IPS DF 19.7 (cell line): ENCODE measurements at regions not wholly inside any gene's neighbourhood (a gene's known extent, or its start where the extent isn't known, plus 50 kb on each side); places are given as distances from the start of the nearest gene placed in this dataset.
"Not testable (repeated sequence)": the region's sequence is repeated elsewhere in the genome, so short reads cannot be mapped to it uniquely, and the experiment has no call there.

Experiments used
- DNase-seq: peaks from one replicate; pipeline ENCODE4 v3.0.0-alpha.2; 2013; ENCODE audit warnings: low read depth, low spot score

- DNase-seq, result not testable (repeated sequence)
Observed at GRCh38 chr12:131541512-131541911, 169.4 kb upstream of the SFSWAP start.

GRCh38 chr12:131542351-131542750 is 168.5 kb upstream of the SFSWAP start:
- DNase-seq, result no peak

DNA sequence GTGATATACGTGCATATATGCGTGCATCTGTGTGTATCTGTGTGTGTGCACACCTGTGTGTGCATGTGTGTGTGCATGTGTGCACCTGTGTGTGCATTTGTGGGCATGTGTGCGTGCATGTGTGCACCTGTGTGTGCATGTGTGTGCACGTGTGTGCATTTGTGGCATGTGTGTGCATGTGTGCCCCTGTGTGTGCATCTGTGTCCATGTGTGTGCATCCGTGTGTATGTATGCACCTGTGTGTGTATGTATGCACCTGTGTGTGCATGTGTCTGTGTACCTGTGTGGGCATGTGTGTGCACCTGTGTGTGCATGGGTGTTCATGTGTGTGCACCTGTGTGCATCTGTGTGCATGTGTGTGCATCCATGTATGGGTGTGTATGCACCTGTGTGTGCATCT is 167.8 kb upstream of the SFSWAP start:
- no peak for DNase-seq

- DNase-seq, result no peak
Observed at GRCh38 chr12:131547555-131547954, 163.3 kb upstream of the SFSWAP start.

GRCh38 chr12:131550121-131550520 is 160.8 kb upstream of the SFSWAP start:
- DNase-seq, result no peak

DNA sequence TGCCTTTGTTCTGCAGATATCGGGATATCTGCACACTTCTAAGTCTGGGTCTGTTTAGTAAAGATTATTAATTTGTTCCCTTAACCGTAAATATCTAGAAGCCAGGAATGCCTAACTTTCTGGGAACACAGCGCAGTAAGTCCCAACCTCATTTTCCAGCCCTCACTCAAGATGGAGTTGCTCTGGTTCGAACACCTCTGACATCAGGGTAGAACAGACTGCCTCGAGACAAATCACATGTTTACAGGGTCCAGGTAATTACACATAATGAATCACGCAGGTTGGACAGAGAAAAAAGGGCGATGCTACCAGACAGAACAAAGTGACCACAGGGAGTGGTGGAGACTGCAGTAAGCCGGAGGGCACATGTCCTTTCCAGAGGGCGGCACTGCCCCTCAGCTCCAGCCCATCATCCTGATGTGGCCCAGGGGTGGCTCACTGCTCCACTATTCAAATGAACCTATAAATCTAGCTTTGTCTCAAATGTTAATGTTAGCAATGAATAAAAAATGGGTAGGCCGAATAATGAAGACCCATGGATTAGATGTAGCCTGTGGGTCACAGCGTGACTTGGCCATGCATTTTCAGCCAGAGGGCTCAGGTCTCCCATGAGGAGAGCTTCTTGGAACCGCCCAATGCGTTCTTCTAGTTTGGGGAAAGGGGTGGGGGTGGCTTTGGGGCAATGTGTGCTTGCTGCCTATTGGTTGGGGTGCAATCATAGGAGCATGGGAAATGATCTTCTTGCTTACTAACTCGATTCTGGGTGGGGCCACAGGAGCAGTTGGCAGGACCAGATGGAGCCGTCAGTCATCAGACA is 159.0 kb upstream of the SFSWAP start:
- no peak for DNase-seq

DNA sequence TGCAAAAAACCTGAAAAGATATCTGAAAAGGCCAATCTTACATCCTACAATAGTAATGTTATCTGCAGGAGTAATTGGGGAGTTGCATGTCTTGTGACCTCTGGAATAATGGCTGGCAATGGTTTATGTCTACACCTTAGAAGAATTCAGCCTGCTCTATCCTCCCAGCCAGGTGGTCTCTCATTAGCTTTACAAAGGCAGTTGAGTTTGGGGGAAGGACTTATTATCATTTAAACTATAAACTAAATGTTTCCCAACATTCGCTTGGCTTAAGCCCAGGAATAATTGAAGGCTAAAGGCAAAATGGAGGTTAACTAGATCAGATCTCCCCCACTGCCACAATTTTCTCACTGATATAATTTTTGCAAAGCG is 158.4 kb upstream of the SFSWAP start:
- peak; percentile 20 for DNase-seq

- DNase-seq, result no peak
Observed at GRCh38 chr12:131553096-131553777, 157.7 kb upstream of the SFSWAP start.

GRCh38 chr12:131555197-131555846 is 155.6 kb upstream of the SFSWAP start:
- no peak for DNase-seq

DNA sequence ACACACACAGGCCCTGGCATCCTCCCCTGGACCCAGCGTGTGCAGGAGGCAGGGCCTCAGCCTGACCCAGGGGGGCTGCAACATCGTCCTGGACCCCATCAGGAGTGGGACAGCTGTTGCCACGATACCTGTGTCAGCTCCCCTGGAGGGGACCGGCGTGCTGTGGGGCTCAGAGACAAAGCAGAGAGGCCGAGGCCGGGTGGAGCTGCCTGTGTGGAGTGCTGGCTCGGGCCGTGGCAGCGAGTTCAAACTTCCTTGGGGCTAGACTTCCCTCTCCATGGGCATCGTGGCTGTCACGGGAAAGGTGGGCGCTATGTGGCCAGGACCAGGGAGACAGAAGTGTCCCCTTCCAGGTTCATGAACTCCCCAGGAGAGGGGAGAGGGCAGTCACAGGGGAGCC is 155.0 kb upstream of the SFSWAP start:
- no peak for DNase-seq

DNA sequence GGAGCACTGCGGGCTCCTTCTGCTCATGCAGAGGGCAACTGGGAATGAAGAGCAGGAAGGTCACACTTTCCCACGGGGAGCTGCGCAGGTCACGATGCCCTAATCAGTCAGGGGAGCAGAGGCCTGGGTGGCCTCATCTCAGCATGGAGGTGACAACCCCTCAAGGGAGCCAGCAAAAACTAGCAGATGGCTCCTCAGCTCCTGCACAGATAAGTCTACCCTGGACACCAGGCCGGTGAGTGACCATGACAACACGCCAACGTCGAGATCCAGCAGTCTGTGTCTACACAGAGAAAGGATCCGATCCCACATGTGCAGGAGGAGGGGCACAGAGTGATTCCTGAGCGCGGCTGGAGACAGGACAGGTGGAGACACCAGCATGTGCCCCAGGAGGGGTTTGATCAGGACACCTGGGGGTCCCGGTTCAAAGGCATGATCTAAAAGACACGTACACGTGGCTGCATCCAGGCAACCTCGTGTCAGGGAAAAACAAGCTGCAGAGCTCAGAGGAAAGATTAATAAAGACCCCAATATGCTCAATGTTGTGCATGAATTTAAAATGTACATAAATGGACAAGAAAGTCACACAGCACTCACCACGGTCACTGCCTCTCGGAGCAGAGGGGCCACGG is 153.7 kb upstream of the SFSWAP start:
- no peak for DNase-seq

DNA sequence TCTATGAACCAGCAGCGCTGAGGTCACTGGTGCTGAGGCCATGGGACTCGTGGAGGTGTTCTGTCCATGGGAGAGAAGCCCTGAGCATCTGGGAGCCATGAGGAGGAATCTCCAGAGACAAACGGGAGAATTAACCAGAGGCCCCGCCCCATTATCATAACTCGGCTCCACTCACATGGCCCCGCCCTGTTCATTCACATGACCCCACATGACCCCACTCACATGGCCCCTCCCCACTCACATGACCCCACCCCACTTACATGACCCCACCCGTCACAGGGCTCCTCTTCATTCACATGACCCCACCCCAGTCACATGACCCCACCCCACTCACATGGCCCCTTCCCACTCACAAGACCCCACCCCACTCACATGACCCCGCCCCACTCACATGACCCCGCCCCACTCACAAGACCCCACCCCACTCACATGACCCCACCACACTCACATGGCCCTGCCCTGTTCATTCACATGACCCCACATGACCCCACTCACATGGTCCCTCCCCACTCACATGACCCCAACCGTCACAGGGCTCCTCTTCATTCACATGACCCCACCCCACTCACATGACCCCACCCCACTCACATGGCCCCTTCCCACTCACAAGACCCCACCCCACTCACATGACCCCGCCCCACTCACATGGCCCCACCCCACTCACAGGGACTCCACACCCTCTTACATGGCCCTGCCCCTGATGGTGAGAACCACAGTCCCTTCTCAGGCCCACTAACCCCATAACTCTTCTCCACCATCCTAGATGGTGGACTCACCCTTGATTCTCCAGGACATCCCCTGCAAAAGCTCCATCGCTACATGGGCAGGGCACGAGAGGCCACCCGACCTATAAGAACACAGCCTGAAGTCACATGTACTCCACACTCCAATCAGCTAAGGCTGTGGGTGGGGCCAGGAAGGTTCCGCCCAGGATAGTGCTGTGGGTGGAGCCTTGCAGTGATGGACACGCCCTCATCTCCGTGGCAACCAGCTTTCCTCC is 151.1 kb upstream of the SFSWAP start:
- no peak for DNase-seq

DNA sequence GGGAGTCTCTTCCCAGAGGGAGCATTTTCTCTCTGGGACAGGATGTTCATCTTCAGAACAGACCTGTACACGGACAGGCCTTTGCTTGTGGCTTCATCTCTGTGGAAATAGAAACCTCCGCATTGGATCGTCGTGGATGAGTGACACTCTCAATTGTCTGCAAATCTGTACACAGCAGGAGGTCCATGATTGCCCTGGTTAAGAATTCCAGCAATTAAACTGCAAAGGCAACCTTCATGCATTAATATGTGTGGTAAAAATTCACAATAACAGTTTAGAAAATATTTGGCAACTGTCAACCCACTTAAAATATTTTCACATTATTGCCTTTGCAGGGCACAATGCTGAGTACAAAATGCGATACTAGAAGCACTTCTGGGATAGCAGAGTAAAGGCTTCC is 149.8 kb upstream of the SFSWAP start:
- DNase-seq, result no peak

DNA sequence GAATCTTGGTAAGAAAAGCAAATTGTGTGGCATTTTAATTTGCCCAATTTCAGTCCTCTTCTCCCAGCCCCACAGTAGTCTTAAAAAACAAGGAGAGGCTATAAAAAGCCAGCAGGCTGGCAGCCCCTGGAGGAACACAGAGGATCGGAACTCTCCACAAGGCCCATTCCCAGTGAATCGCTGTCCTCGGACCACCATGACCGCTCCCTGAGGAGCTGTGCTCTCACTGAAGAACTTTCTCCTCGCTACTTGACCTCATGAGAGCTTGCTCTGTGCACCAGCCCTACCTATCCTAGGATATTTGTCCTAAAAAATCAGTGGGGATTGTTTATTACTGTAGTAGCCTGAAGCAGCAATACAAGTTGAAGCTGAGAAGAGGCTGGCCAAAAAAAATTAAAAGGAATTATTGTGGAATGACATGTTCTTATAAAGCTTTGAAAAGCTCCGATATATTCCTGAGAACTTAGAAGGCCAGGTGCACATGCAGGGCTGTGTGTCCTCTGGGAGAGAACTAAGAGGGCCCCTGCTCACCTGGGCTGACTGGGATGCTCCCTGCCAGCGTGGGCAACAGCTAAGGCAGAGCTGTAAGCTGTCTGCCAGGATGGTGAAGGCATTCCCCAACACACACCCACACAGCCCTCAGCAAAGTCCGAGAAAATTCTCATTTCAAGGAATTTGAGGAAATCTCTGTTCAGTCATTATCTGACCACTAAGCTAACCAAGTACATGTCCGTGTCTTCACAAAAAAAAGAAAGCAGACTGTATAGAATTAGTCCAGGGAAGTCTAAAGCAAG is 148.8 kb upstream of the SFSWAP start:
- DNase-seq, result no peak

- DNase-seq, result not testable (repeated sequence)
Observed at GRCh38 chr12:131564138-131564727, 146.7 kb upstream of the SFSWAP start.

DNA sequence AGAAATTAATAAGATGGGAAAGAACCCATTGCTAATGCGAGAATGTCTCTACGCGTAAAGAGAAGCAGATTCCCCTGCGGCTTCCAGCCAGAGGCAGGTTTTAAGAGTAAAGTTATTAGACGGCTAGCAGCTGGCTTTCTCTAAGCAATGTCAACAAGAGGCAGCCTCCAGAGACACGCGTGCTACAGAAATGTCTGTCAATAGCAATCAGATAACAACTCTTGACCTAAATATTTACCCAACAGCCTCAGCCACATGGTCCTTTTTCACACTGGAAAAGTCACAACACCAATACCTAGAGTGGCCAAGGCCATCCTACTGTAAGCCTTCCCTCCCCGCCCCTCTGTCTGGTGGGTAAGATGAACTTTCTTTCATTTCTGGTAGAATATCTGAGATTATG is 146.0 kb upstream of the SFSWAP start:
- no peak for DNase-seq

DNA sequence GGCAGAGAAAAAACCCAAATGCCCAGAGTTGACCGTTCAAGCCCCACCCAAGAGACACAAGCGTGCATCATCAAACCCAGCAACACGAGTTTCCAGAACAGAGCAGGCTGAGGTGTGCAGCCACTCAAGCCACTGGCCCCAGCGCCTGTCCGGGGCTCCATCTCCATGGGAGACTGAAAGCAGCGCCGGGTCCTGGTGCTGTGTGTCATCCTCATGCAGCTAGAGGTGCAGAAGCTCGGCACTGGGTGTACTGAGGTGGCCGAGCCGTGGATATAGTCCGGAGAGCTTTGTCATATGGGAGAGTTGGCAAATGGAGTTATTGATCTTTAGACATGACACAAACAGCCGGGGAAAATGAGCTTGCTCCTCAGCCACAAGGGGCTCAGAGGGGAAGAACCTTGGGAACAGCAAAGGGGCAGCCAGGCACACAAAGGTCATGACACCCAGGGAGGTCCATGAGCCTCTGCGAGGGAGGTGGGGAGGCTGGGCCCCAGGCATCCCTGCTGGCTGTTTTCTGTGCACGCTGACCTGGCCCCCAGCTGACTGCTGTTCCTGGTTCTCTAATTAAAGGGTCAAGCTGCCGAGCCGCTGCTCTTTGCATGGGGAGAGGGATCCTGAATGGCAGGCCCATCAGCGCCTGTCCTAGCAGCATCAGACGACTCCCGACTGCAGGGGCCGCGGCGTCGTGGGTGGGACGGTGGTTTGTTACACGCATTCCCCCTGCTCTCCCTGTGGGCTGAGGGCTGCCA is 145.4 kb upstream of the SFSWAP start:
- DNase-seq, result no peak

DNA sequence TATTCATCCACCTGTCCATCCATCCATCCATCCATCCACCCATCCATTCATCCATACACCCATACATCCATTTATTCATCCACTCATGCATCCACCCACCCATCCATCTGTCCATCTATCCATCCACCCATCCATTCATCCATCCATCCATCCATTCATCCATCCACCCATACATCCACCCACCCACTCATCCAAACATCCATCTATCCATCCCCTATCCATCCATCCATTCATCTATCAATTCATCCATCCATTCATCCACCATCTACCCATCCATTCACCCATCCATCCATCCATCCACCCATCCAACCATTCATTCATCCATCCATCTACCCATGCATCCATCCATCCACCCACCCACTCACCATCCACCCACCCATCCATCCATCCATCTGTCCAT is 142.6 kb upstream of the SFSWAP start:
- no peak for DNase-seq

DNA sequence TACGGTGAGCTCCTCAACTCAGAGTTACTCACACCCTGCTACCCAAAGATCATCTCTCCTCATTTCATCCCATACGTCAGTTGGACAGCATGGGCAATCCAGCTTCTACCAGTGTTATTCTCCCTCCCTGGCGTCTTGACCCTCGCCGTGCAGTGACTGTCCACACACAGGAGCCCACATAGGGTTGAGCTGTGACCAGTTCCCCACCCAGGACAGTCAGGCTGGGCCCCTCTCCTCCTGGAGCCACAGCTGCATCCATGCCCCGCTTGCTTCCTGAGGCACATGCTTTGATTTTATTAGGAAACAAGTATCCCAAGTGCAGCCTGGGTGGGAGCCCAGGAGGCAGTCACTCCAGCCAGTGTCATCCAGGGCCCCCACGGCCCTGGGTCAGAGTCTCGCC is 140.3 kb upstream of the SFSWAP start:
- DNase-seq, result no peak
